K562 (cell line): ENCODE measurements at regions not wholly inside any gene's neighbourhood (a gene's known extent, or its start where the extent isn't known, plus 50 kb on each side); places are given as distances from the start of the nearest gene placed in this dataset.

ENCODE experiments used
- ATAC-seq: fragments of 200-7000 bp; cut with Tn5 transposase; 3 replicates; pipeline ENCODE4 v1.9.1; 2020; ENCODE audit warnings: moderate library complexity
- BruUV-seq: library from RNA; stranded (reverse); fragments of 400-500 nt; replicated peaks from 2 replicates; lab custom pipeline; 2021; lab: Mats Ljungman, UMichigan
- CTCF ChIA-PET: fragments of 300-600 bp; formaldehyde crosslinking; extraction: SDS; loops from one replicate; lab custom pipeline; 2021; ENCODE audit warnings: low intra/inter-chr PET ratio; lab: Yijun Ruan, JAX
- POLR2A ChIA-PET: fragments of 300-600, 350-650 bp; sonication (Branson Sonifier 250); formaldehyde crosslinking; extraction: SDS; loops from one replicate; lab custom pipeline; 2021; ENCODE audit warnings: antibody characterized with exemption, inconsistent platforms; lab: Yijun Ruan, JAX
- DNase-seq, 4 experiments: peaks; one replicate each; pipeline versions ENCODE4 v3.0.0 to v3.0.0-alpha.2; 2011 to 2018; ENCODE audit warnings: low spot score in 3 of 4, mixed read lengths in 3 of 4; ENCODE audit errors: extremely low read depth in 1 of 4
- FAIRE-seq: peaks from 2 replicates; lab custom pipeline; 2011; peaks lifted over from hg19 to GRCh38; lab: Jason Lieb, UNC
- H2AFZ ChIP-seq: 2 replicates; pipeline ENCODE4 v1.6.0; 2011; ENCODE audit warnings: low read depth, low read length, control low read depth, inconsistent platforms
- H3K27ac ChIP-seq: fragments of 200-600 bp; 3 replicates; pipeline ENCODE4 v1.8.0; 2011; ENCODE audit warnings: low read depth, mild to moderate bottlenecking, control low read depth, inconsistent platforms, low read length, moderate library complexity, mixed read lengths; ENCODE audit errors: extremely low read depth
- H3K27me3 ChIP-seq, 2 experiments: fragments of 300-600 bp in 1 of 2; 2 replicates in 1 of 2; 3 replicates in 1 of 2; pipeline versions ENCODE4 v1.6.0 to v1.8.0; 2011; ENCODE audit warnings: inconsistent platforms in 2 of 2, low read length in 2 of 2, mild to moderate bottlenecking in 1 of 2, mixed read lengths in 1 of 2, moderate library complexity in 1 of 2; ENCODE audit not compliant: control insufficient read depth in 2 of 2, insufficient read depth in 2 of 2
- H3K36me3 ChIP-seq: fragments of 300-600 bp; 3 replicates; pipeline ENCODE4 v1.8.0; 2011; ENCODE audit warnings: mild to moderate bottlenecking, low read length, inconsistent platforms; ENCODE audit not compliant: control insufficient read depth, insufficient read depth
- H3K4me1 ChIP-seq, 2 experiments: fragments of 200-600 bp in 1 of 2; replicated peaks in 1 of 2; 2 replicates in 1 of 2; 3 replicates in 1 of 2; pipeline versions ENCODE4 v1.5.1 to v1.8.0; 2011; ENCODE audit warnings: inconsistent platforms in 2 of 2, low read length in 2 of 2, mild to moderate bottlenecking in 1 of 2, mixed read lengths in 1 of 2, moderate library complexity in 1 of 2; ENCODE audit not compliant: control insufficient read depth in 2 of 2, insufficient read depth in 2 of 2
- H3K4me2 ChIP-seq: 2 replicates; pipeline ENCODE4 v1.6.1; 2011; ENCODE audit warnings: low read length, control low read depth, inconsistent platforms, mixed read lengths; ENCODE audit not compliant: insufficient read depth
- H3K4me3 ChIP-seq: fragments of 200-600 bp; sonication (generic), shearing (Covaris generic); 2 replicates; pipeline ENCODE4 v1.5.1; 2016; ENCODE audit warnings: control low read depth, inconsistent platforms
- H3K79me2 ChIP-seq: fragments of 200-600 bp; 3 replicates; pipeline ENCODE4 v1.8.0; 2011; ENCODE audit warnings: low read length, inconsistent platforms; ENCODE audit not compliant: control insufficient read depth, insufficient read depth
- H3K9ac ChIP-seq, 2 experiments: 2 replicates each; pipeline versions ENCODE4 v1.6.0 to v1.6.1; 2011; ENCODE audit warnings: low read depth in 2 of 2, low read length in 2 of 2, control low read depth in 1 of 2, inconsistent platforms in 1 of 2, mild to moderate bottlenecking in 1 of 2, mixed read lengths in 1 of 2; ENCODE audit not compliant: insufficient read depth in 1 of 2
- H3K9me1 ChIP-seq: one replicate; pipeline ENCODE4 v1.6.0; 2011; ENCODE audit warnings: inconsistent platforms, mild to moderate bottlenecking, low read length, moderate library complexity; ENCODE audit not compliant: control insufficient read depth, insufficient read depth
- H3K9me3 ChIP-seq: replicated peaks from 2 replicates; pipeline ENCODE4 v1.5.1; 2011; ENCODE audit warnings: low read depth, low read length, inconsistent platforms; ENCODE audit not compliant: control insufficient read depth, insufficient read depth
- H4K20me1 ChIP-seq: replicated peaks from 2 replicates; pipeline ENCODE4 v1.6.1; 2011; ENCODE audit warnings: low read length, inconsistent platforms, mixed read lengths; ENCODE audit not compliant: control insufficient read depth, insufficient read depth
- CTCFL ChIP-seq: IDR thresholded peaks from 2 replicates; pipeline ENCODE4 v1.6.1; 2011; ENCODE audit warnings: borderline replicate concordance, low read depth, mild to moderate bottlenecking, moderate library complexity, low read length; ENCODE audit not compliant: insufficient read depth, poor library complexity, severe bottlenecking
- GTF2A2 ChIP-seq: IDR thresholded peaks from 2 replicates; pipeline ENCODE4 v1.6.1; 2016; ENCODE audit warnings: mild to moderate bottlenecking, missing genetic modification characterization, missing compliant biosample characterization
- KDM5B ChIP-seq: fragments of 200-600 bp; sonication (generic); IDR thresholded peaks from 2 replicates; pipeline ENCODE4 v1.6.1; 2012; ENCODE audit warnings: low read depth, mild to moderate bottlenecking, moderate library complexity, low read length, control low read depth, inconsistent platforms; ENCODE audit not compliant: insufficient replicate concordance
- NFIC ChIP-seq: fragments of 450-650 bp; IDR thresholded peaks from 2 replicates; pipeline ENCODE4 v1.6.1; 2017; ENCODE audit warnings: mild to moderate bottlenecking, inconsistent platforms
- OTX1 ChIP-seq: fragments of 450-650 bp; formaldehyde crosslinking; IDR thresholded peaks from 2 replicates; pipeline ENCODE4 v1.4.0; 2022; ENCODE audit warnings: mild to moderate bottlenecking
- RBM15 ChIP-seq: fragments of 200-400 bp; formaldehyde crosslinking; IDR thresholded peaks from 2 replicates; pipeline ENCODE4 v1.6.1; 2018; ENCODE audit warnings: mild to moderate bottlenecking, low read length, moderate library complexity; ENCODE audit not compliant: insufficient read depth
- SP1 ChIP-seq: sonication (generic); formaldehyde crosslinking; IDR thresholded peaks from 2 replicates; pipeline ENCODE4 v1.8.1; 2022; ENCODE audit warnings: mild to moderate bottlenecking, missing genetic modification reagents
- TFAM ChIP-seq: fragments of 250-450 bp; sonication (Bioruptor Pico); conservative IDR thresholded peaks from 2 replicates; pipeline ENCODE4 v1.5.0; 2021; ENCODE audit warnings: mild to moderate bottlenecking, moderate library complexity
- ZNF239 ChIP-seq: fragments of 250-450 bp; sonication (Bioruptor Pico); IDR thresholded peaks from 2 replicates; pipeline ENCODE4 v1.4.0; 2020; ENCODE audit warnings: mild to moderate bottlenecking
- ZNF263 ChIP-seq: sonication (generic); formaldehyde crosslinking; IDR thresholded peaks from 2 replicates; pipeline ENCODE4 v1.8.0; 2022; ENCODE audit warnings: mild to moderate bottlenecking, missing genetic modification reagents, borderline replicate concordance
- WGBS: fragments of 100-300 bp; shearing (Covaris generic); methylation state at CpG from one replicate; pipeline ENCODE4 v1.1.6; 2016; ENCODE audit warnings: low coverage, mixed read lengths; ENCODE audit not compliant: insufficient coverage; ENCODE audit errors: missing lambda C conversion rate; 5-methylcytosine and 5-hydroxymethylcytosine counted together
- in situ Hi-C: fragments of 300-500 bp; cut with MboI; formaldehyde crosslinking; loops from 4 replicates; pipeline ENCODE4 v1.15.0; 2018; ENCODE audit warnings: inconsistent platforms, mixed read lengths
- intact Hi-C: fragments of 100-400 bp; cut with micrococcal nuclease; formaldehyde crosslinking; loops from 2 replicates; pipeline ENCODE4 v1.14.2; 2022
- TF ChIP-seq, protein P1 (sequence below): fragments of 450-650 bp; IDR thresholded peaks from 2 replicates; pipeline ENCODE4 v1.6.1; 2018; ENCODE audit warnings: mild to moderate bottlenecking, low read depth; ENCODE audit not compliant: partially characterized antibody

- Histone ChIP-seq H3K9me1 (no peaks in the 10 kb centered on the region), H3K4me2 (no peak overlapping the region), H3K36me3 (no peaks in the 10 kb centered on the region), H3K4me3 (no peak overlapping the region), H2AFZ (no peak overlapping the region), H3K27ac (no peak overlapping the region), H4K20me1 (peaks cover 6% of the 10 kb centered on the region; the same call in 1 of the 2 replicates), H3K27me3 (peaks cover 21 to 54% of the 10 kb centered on the region in 2 experiments), H3K9ac (no peak overlapping the region), H3K4me1 (no peaks in the 10 kb centered on the region), H3K79me2 (no peaks in the 10 kb centered on the region), H3K9me3 (no peaks in the 10 kb centered on the region)
- ChIA-PET POLR2A (interaction anchor here (0.6 to 1.3 kb wide), 3 partner anchors 10 to 256 kb away, joined by 3 to 4 read pairs (median 4); no protein-coding TSS in a partner anchor), CTCF (no interaction called here)
- in situ Hi-C loops: no loop called here
- ATAC-seq (peak; percentile 32), FAIRE-seq (no peak), DNase-seq (no peak)
- intact Hi-C loops: no loop called here
- TF ChIP-seq ZNF239 (peak; percentile 83), NFIC (peak; percentile 58)
- TF ChIP-seq, protein P1, sequence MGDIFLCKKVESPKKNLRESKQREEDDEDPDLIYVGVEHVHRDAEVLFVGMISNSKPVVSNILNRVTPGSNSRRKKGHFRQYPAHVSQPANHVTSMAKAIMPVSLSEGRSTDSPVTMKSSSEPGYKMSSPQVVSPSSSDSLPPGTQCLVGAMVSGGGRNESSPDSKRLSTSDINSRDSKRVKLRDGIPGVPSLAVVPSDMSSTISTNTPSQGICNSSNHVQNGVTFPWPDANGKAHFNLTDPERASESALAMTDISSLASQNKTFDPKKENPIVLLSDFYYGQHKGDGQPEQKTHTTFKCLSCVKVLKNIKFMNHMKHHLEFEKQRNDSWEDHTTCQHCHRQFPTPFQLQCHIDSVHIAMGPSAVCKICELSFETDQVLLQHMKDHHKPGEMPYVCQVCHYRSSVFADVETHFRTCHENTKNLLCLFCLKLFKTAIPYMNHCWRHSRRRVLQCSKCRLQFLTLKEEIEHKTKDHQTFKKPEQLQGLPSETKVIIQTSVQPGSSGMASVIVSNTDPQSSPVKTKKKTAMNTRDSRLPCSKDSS: no peak
- 0% methylated on average over 6 of the region's 6 CpGs for WGBS
- no TSS peak for BruUV-seq
Measured at GRCh38 chr1:47679301-47679791, 241.5 kb downstream of the FOXD2 start.

- peaks cover 23 to 54% of the 10 kb centered on the region in 2 experiments for H3K27me3 ChIP-seq
- POLR2A ChIA-PET: interaction anchor here (1.1 kb wide), 1 partner anchor 19 kb away, joined by 4 read pairs; no protein-coding TSS in a partner anchor
- H2AFZ ChIP-seq: no peak overlapping the region
- DNase-seq (no peak), ATAC-seq (no peak), FAIRE-seq (no peak)
- intact Hi-C loops (no loop called here), in situ Hi-C loops (no loop called here)
- BruUV-seq: no TSS peak
- H3K4me1 ChIP-seq: no peaks in the 10 kb centered on the region
- no peaks in the 10 kb centered on the region for H3K9me3 ChIP-seq
- H4K20me1 ChIP-seq: peaks cover 6% of the 10 kb centered on the region; the same call in 1 of the 2 replicates
- H3K9me1 ChIP-seq: no peaks in the 10 kb centered on the region
- WGBS: 0% methylated on average over 7 of the region's 7 CpGs
- TF ChIP-seq KDM5B (no peak), TFAM (CRISPR knock-in tag) (no peak), OTX1 (no peak), CTCFL (no peak), RBM15 (no peak), GTF2A2 (tag) (no peak), SP1 (CRISPR knock-in tag) (no peak), ZNF263 (CRISPR knock-in tag) (no peak)
- no peak overlapping the region for H3K27ac ChIP-seq
- no peak overlapping the region for H3K9ac ChIP-seq
- no peaks in the 10 kb centered on the region for H3K79me2 ChIP-seq
- CTCF ChIA-PET: no interaction called here
- no peaks in the 10 kb centered on the region for H3K36me3 ChIP-seq
- H3K4me2 ChIP-seq: no peak overlapping the region
- H3K4me3 ChIP-seq: no peak overlapping the region
Measured at GRCh38 chr1:47679826-47680225, 242.0 kb downstream of the FOXD2 start.
